ENCODE measurements at regions not wholly inside any gene's neighbourhood (a gene's known extent, or its start where the extent isn't known, plus 50 kb on each side); places are given as distances from the start of the nearest gene placed in this dataset.
"Not testable (repeated sequence)": the region's sequence is repeated elsewhere in the genome, so short reads cannot be mapped to it uniquely, and the experiment has no call there.

GRCh38 chr4:75254745-75255144 lies 259.5 kb downstream of the RCHY1 start:
- Histone ChIP-seq H4K20me1 (ENCODE audit: insufficient read depth, low read length) (no peaks in the 10 kb centered on the region), H3K9me3 (ENCODE audit: low read length) (no peaks in the 10 kb centered on the region), H3K9ac (ENCODE audit: low read length) (no peak overlapping the region), H3K79me2 (ENCODE audit: insufficient read depth, low read length) (no peaks in the 10 kb centered on the region), H3K27me3 (ENCODE audit: insufficient read depth, low read length) (no peaks in the 10 kb centered on the region), H3K4me2 (ENCODE audit: low read length) (no peak overlapping the region), H3K9me2 (ENCODE audit: low read depth, low read length) (no peaks in the 10 kb centered on the region), H3F3A (ENCODE audit: insufficient read depth, low read length) (no peaks in the 10 kb centered on the region), H3K4me3 (ENCODE audit: low read depth, low read length, poor library complexity, severe bottlenecking) (no peak overlapping the region), H3K27ac (ENCODE audit: low read depth, low read length, poor library complexity, severe bottlenecking) (no peak overlapping the region), H3K4me1 (ENCODE audit: insufficient read depth, low read length, severe bottlenecking) (peaks cover 11% of the 10 kb centered on the region), H3K36me3 (ENCODE audit: insufficient read depth, low read length) (no peaks in the 10 kb centered on the region), H2AFZ (ENCODE audit: low read length) (no peak overlapping the region)
- TF ChIP-seq CTCF (IDR thresholded peaks at IDR 0.05; ENCODE audit: low read length): no peak
- no peak for TF ChIP-seq EZH2 (IDR thresholded peaks at IDR 0.05; ENCODE audit: borderline replicate concordance, low read length)

- not testable (repeated sequence) for H3K9me2 ChIP-seq (ENCODE audit: low read depth, low read length)
Observed at GRCh38 chr4:75253094-75253493, 261.1 kb downstream of the RCHY1 start.

GRCh38 chr4:75251547-75251946 lies 262.7 kb downstream of the RCHY1 start:
- peaks cover 11% of the 10 kb centered on the region for H3K4me1 ChIP-seq (ENCODE audit: insufficient read depth, low read length, severe bottlenecking)
- no peaks in the 10 kb centered on the region for H3K9me2 ChIP-seq (ENCODE audit: low read depth, low read length)
- TF ChIP-seq EZH2 (IDR thresholded peaks at IDR 0.05; ENCODE audit: borderline replicate concordance, low read length) (no peak), CTCF (IDR thresholded peaks at IDR 0.05; ENCODE audit: low read length) (no peak)
- H2AFZ ChIP-seq (ENCODE audit: low read length): no peak overlapping the region
- H4K20me1 ChIP-seq (ENCODE audit: insufficient read depth, low read length): no peaks in the 10 kb centered on the region
- H3K4me3 ChIP-seq (ENCODE audit: low read depth, low read length, poor library complexity, severe bottlenecking): no peak overlapping the region
- H3K27me3 ChIP-seq (ENCODE audit: insufficient read depth, low read length): no peaks in the 10 kb centered on the region
- 0 out of 2 replicates have a peak overlapping the region, but pooled peaks have one; percentile 11 for H3K4me2 ChIP-seq (ENCODE audit: low read length)
- H3K36me3 ChIP-seq (ENCODE audit: insufficient read depth, low read length): no peaks in the 10 kb centered on the region
- no peaks in the 10 kb centered on the region for H3K79me2 ChIP-seq (ENCODE audit: insufficient read depth, low read length)
- no peak overlapping the region for H3K27ac ChIP-seq (ENCODE audit: low read depth, low read length, poor library complexity, severe bottlenecking)
- H3K9ac ChIP-seq (ENCODE audit: low read length): no peak overlapping the region
- no peaks in the 10 kb centered on the region for H3K9me3 ChIP-seq (ENCODE audit: low read length)
- no peaks in the 10 kb centered on the region for H3F3A ChIP-seq (ENCODE audit: insufficient read depth, low read length)

More at GRCh38 chr4:75253094-75253493, 261.1 kb downstream of the RCHY1 start:
- H3K9ac ChIP-seq (ENCODE audit: low read length); H3K4me2 ChIP-seq (ENCODE audit: low read length); H4K20me1 ChIP-seq (ENCODE audit: insufficient read depth, low read length); H3K36me3 ChIP-seq (ENCODE audit: insufficient read depth, low read length); H2AFZ ChIP-seq (ENCODE audit: low read length); H3K27me3 ChIP-seq (ENCODE audit: insufficient read depth, low read length); H3F3A ChIP-seq (ENCODE audit: insufficient read depth, low read length); H3K4me3 ChIP-seq (ENCODE audit: low read depth, low read length, poor library complexity, severe bottlenecking); H3K79me2 ChIP-seq (ENCODE audit: insufficient read depth, low read length); H3K27ac ChIP-seq (ENCODE audit: low read depth, low read length, poor library complexity, severe bottlenecking); H3K9me3 ChIP-seq (ENCODE audit: low read length): not testable (repeated sequence)
- H3K4me1 ChIP-seq (ENCODE audit: insufficient read depth, low read length, severe bottlenecking): peaks cover 11% of the 10 kb centered on the region

GRCh38 chr4:75249739-75250138 lies 264.5 kb downstream of the RCHY1 start:
- Histone ChIP-seq H3K4me1 (ENCODE audit: insufficient read depth, low read length, severe bottlenecking) (peaks cover 11% of the 10 kb centered on the region), H3K9ac (ENCODE audit: low read length) (no peak overlapping the region), H3K9me3 (ENCODE audit: low read length) (no peaks in the 10 kb centered on the region), H3K36me3 (ENCODE audit: insufficient read depth, low read length) (no peaks in the 10 kb centered on the region), H3F3A (ENCODE audit: insufficient read depth, low read length) (no peaks in the 10 kb centered on the region), H3K9me2 (ENCODE audit: low read depth, low read length) (no peaks in the 10 kb centered on the region), H3K4me2 (ENCODE audit: low read length) (no peak overlapping the region), H3K27ac (ENCODE audit: low read depth, low read length, poor library complexity, severe bottlenecking) (no peak overlapping the region), H4K20me1 (ENCODE audit: insufficient read depth, low read length) (no peaks in the 10 kb centered on the region), H2AFZ (ENCODE audit: low read length) (no peak overlapping the region), H3K27me3 (ENCODE audit: insufficient read depth, low read length) (no peaks in the 10 kb centered on the region), H3K4me3 (ENCODE audit: low read depth, low read length, poor library complexity, severe bottlenecking) (no peak overlapping the region), H3K79me2 (ENCODE audit: insufficient read depth, low read length) (no peaks in the 10 kb centered on the region)
- TF ChIP-seq EZH2 (IDR thresholded peaks at IDR 0.05; ENCODE audit: borderline replicate concordance, low read length) (no peak), CTCF (IDR thresholded peaks at IDR 0.05; ENCODE audit: low read length) (no peak)
